Neural cell (in vitro differentiated cells): ENCODE measurements at regions not wholly inside any gene's neighbourhood (a gene's known extent, or its start where the extent isn't known, plus 50 kb on each side); places are given as distances from the start of the nearest gene placed in this dataset.

Experiments
- CTCF ChIP-seq: fragments of 450-650 bp; IDR thresholded peaks from 2 replicates; pipeline ENCODE4 v1.5.1; 2014; ENCODE audit warnings: antibody characterized with exemption, mild to moderate bottlenecking, moderate library complexity; ENCODE audit not compliant: poor library complexity, severe bottlenecking
- EP300 ChIP-seq: fragments of 450-650 bp; conservative IDR thresholded peaks from 2 replicates; pipeline ENCODE4 v1.6.1; 2014; ENCODE audit warnings: antibody characterized with exemption, mild to moderate bottlenecking, moderate library complexity; ENCODE audit not compliant: poor library complexity, severe bottlenecking
- EZH2 ChIP-seq: fragments of 200-600, 300-800 bp; shearing (Covaris generic), sonication (generic); IDR thresholded peaks from 2 replicates; pipeline ENCODE4 v1.6.1; 2014; ENCODE audit warnings: antibody characterized with exemption, low read length, borderline replicate concordance, mild to moderate bottlenecking; ENCODE audit not compliant: insufficient read depth, poor library complexity, severe bottlenecking
- MXI1 ChIP-seq: fragments of 450-650 bp; conservative IDR thresholded peaks from 2 replicates; pipeline ENCODE4 v1.6.1; 2014; ENCODE audit warnings: antibody characterized with exemption, mild to moderate bottlenecking; ENCODE audit not compliant: poor library complexity, severe bottlenecking
- POLR2AphosphoS5 ChIP-seq: IDR thresholded peaks from 2 replicates; pipeline ENCODE4 v1.6.1; 2012
- RAD21 ChIP-seq: fragments of 450-650 bp; conservative IDR thresholded peaks from 2 replicates; pipeline ENCODE4 v1.6.1; 2014; ENCODE audit warnings: antibody characterized with exemption, mild to moderate bottlenecking, moderate library complexity
- REST ChIP-seq: IDR thresholded peaks from 2 replicates; pipeline ENCODE4 v1.6.1; 2012; ENCODE audit warnings: borderline replicate concordance
- SMC3 ChIP-seq: fragments of 450-650 bp; conservative IDR thresholded peaks from 2 replicates; pipeline ENCODE4 v1.6.1; 2014; ENCODE audit warnings: antibody characterized with exemption, mild to moderate bottlenecking, moderate library complexity; ENCODE audit not compliant: poor library complexity
- TAF1 ChIP-seq: IDR thresholded peaks from 2 replicates; pipeline ENCODE4 v1.6.1; 2012; ENCODE audit warnings: low read depth

GRCh38 chr5:38009749-38010358, 170.0 kb upstream of the GDNF start:
- TF ChIP-seq EZH2, result no peak
- TF ChIP-seq CTCF, result no peak
- no peak for TF ChIP-seq POLR2AphosphoS5
- TF ChIP-seq RAD21, result no peak
- no peak for TF ChIP-seq REST
- TF ChIP-seq SMC3, result no peak
- TF ChIP-seq EP300, result no peak
- TF ChIP-seq MXI1, result no peak
- no peak for TF ChIP-seq TAF1
